Loucy (cell line): ENCODE measurements at regions not wholly inside any gene's neighbourhood (a gene's known extent, or its start where the extent isn't known, plus 50 kb on each side); places are given as distances from the start of the nearest gene placed in this dataset.

ENCODE experiments used
- H2AFZ ChIP-seq: fragments of 200-600 bp; sonication (generic); 2 replicates; pipeline ENCODE4 v1.6.0; 2016; ENCODE audit warnings: antibody characterized with exemption, mild to moderate bottlenecking, low read length, moderate library complexity
- H3F3A ChIP-seq: fragments of 200-600 bp; 2 replicates; pipeline ENCODE4 v1.6.0; 2016; ENCODE audit warnings: antibody characterized with exemption, low read depth, mild to moderate bottlenecking
- H3K27me3 ChIP-seq: fragments of 200-600 bp; sonication (generic); 2 replicates; pipeline ENCODE4 v1.6.1; 2014; ENCODE audit warnings: low read length, mild to moderate bottlenecking; ENCODE audit not compliant: insufficient read depth, poor library complexity, severe bottlenecking
- H3K36me3 ChIP-seq: fragments of 200-600 bp; sonication (generic); 2 replicates; pipeline ENCODE4 v1.6.1; 2016; ENCODE audit warnings: low read length; ENCODE audit not compliant: insufficient read depth
- H3K4me1 ChIP-seq: fragments of 200-600 bp; sonication (generic); 2 replicates; pipeline ENCODE4 v1.5.1; 2014; ENCODE audit warnings: low read length, mild to moderate bottlenecking; ENCODE audit not compliant: insufficient read depth, poor library complexity, severe bottlenecking
- H3K4me2 ChIP-seq: fragments of 200-600 bp; sonication (generic); 2 replicates; pipeline ENCODE4 v1.6.0; 2014; ENCODE audit warnings: antibody characterized with exemption, low read length, low read depth, mild to moderate bottlenecking; ENCODE audit not compliant: poor library complexity, severe bottlenecking
- H3K4me3 ChIP-seq: fragments of 200-600 bp; sonication (generic); 2 replicates; pipeline ENCODE4 v1.5.1; 2014; ENCODE audit warnings: low read length, mild to moderate bottlenecking, mixed read lengths; ENCODE audit not compliant: poor library complexity, severe bottlenecking
- H3K79me2 ChIP-seq: fragments of 200-600 bp; sonication (generic); 2 replicates; pipeline ENCODE4 v1.6.1; 2014; ENCODE audit warnings: low read length; ENCODE audit not compliant: insufficient read depth
- H3K9ac ChIP-seq: fragments of 200-600 bp; sonication (generic); 2 replicates; pipeline ENCODE4 v1.6.0; 2014; ENCODE audit warnings: mild to moderate bottlenecking, low read depth, low read length, moderate library complexity; ENCODE audit not compliant: poor library complexity, severe bottlenecking
- H3K9me2 ChIP-seq: fragments of 200-600 bp; sonication (generic); replicated peaks from 2 replicates; pipeline ENCODE4 v1.6.1; 2016; ENCODE audit warnings: low read depth, low read length, mixed read lengths
- H3K9me3 ChIP-seq: fragments of 200-600 bp; sonication (generic); 2 replicates; pipeline ENCODE4 v1.6.1; 2014; ENCODE audit warnings: mild to moderate bottlenecking, antibody characterized with exemption, low read length, low read depth; ENCODE audit not compliant: insufficient read depth
- H4K20me1 ChIP-seq: fragments of 200-600 bp; sonication (generic); 2 replicates; pipeline ENCODE4 v1.6.0; 2014; ENCODE audit warnings: antibody characterized with exemption, low read length, mild to moderate bottlenecking; ENCODE audit not compliant: insufficient read depth, poor library complexity, severe bottlenecking
- EZH2phosphoT487 ChIP-seq: fragments of 200-600 bp; IDR thresholded peaks from 2 replicates; pipeline ENCODE4 v1.6.1; 2018; ENCODE audit warnings: antibody characterized with exemption, mild to moderate bottlenecking, moderate library complexity, borderline replicate concordance
- TF ChIP-seq, protein P1 (sequence below): fragments of 200-600 bp; sonication (generic); conservative IDR thresholded peaks from 2 replicates; pipeline ENCODE4 v1.5.1; 2014; ENCODE audit warnings: mild to moderate bottlenecking, antibody characterized with exemption, low read length

DNA sequence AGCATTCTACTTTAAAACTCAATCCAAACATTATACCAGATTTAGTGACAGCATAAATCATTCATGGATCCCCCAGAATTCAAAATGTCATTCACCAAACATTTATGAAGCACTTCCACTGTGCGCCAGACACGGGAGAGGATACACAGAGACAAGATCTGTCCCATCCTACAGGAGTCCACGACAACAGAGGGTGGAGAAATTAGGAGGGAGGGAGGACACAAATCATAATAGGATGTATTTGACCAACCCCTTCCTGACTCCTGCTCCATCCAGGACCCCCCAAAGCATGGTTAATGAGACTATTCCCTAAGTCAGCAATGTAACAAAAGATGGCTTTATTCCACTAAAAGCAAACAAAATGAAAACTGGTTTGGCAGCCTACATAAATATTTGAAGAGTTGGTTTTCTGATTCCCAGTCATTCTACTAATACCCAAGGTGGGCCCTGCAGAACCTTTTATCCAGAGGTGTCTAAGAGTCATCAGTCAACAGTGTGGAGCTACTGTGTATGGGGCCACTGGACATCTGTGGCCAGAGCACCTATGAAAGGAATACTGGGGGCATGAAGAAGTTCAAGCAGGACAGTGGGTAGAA, 62.8 kb upstream of the DOCK9 start:
- Histone ChIP-seq H3K4me3 (no peak overlapping the region), H2AFZ (no peak overlapping the region), H3K36me3 (no peaks in the 10 kb centered on the region), H3K9me3 (no peaks in the 10 kb centered on the region), H3K4me2 (no peak overlapping the region), H3F3A (no peaks in the 10 kb centered on the region), H3K27me3 (peaks cover 39% of the 10 kb centered on the region), H3K79me2 (no peaks in the 10 kb centered on the region), H3K4me1 (peaks cover 12% of the 10 kb centered on the region), H4K20me1 (peaks cover 30% of the 10 kb centered on the region), H3K9me2 (no peaks in the 10 kb centered on the region), H3K9ac (no peak overlapping the region)
- TF ChIP-seq EZH2phosphoT487, result no peak
- TF ChIP-seq, protein P1, sequence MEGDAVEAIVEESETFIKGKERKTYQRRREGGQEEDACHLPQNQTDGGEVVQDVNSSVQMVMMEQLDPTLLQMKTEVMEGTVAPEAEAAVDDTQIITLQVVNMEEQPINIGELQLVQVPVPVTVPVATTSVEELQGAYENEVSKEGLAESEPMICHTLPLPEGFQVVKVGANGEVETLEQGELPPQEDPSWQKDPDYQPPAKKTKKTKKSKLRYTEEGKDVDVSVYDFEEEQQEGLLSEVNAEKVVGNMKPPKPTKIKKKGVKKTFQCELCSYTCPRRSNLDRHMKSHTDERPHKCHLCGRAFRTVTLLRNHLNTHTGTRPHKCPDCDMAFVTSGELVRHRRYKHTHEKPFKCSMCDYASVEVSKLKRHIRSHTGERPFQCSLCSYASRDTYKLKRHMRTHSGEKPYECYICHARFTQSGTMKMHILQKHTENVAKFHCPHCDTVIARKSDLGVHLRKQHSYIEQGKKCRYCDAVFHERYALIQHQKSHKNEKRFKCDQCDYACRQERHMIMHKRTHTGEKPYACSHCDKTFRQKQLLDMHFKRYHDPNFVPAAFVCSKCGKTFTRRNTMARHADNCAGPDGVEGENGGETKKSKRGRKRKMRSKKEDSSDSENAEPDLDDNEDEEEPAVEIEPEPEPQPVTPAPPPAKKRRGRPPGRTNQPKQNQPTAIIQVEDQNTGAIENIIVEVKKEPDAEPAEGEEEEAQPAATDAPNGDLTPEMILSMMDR, result no peak

DNA sequence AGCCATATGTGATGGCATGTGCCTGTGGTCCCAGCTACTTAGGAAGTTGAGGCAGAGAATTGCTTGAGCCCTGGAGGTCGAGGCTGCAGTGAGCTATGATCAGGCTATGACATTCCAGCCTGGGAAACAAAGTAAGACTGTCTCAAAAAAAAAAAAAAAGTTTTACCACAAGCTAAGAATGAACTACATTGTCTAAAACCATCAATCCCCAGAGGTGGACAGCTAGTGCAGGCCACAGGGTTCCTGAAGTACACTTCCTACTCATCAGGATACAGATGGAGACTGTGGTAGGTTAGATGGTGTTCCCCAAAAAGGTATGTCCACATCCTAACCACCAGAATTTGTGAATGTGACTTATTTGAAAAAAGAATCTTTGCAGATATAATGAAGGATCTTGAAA, 63.5 kb upstream of the DOCK9 start:
- H4K20me1 ChIP-seq, result peaks cover 31% of the 10 kb centered on the region
- no peak overlapping the region for H3K4me2 ChIP-seq
- H3K4me1 ChIP-seq, result peaks cover 18% of the 10 kb centered on the region
- no peaks in the 10 kb centered on the region for H3K79me2 ChIP-seq
- H3K9me2 ChIP-seq, result no peaks in the 10 kb centered on the region
- no peak overlapping the region for H2AFZ ChIP-seq
- TF ChIP-seq EZH2phosphoT487, result no peak
- TF ChIP-seq, protein P1, result no peak
- no peaks in the 10 kb centered on the region for H3K9me3 ChIP-seq
- no peak overlapping the region for H3K4me3 ChIP-seq
- H3K9ac ChIP-seq, result no peak overlapping the region
- H3K36me3 ChIP-seq, result no peaks in the 10 kb centered on the region
- H3F3A ChIP-seq, result no peaks in the 10 kb centered on the region; the same call in 1 of the 2 replicates
- peaks cover 39% of the 10 kb centered on the region for H3K27me3 ChIP-seq

DNA sequence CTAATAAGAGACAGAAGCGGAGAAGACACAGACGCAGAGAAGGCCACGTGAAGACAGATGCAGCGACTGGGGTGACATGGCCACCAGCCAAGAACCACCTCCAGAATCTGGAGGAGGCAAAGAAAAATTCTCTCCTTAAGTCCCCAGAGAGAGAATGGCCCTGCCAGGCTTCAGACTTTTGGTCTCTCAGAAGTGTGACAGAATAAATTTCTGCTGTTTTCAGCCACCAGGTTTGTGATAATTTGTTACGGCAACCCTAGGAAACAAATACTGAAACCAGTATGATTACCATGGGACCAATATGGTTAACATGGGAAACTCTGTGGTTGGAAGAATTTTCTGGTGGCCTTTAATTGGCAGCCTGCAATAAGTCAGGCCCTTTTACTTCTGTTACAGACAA, 63.9 kb upstream of the DOCK9 start:
- peaks cover 39% of the 10 kb centered on the region for H3K27me3 ChIP-seq
- no peak overlapping the region for H3K4me2 ChIP-seq
- peaks cover 35% of the 10 kb centered on the region for H4K20me1 ChIP-seq
- H3K36me3 ChIP-seq, result no peaks in the 10 kb centered on the region
- H3K9me2 ChIP-seq, result no peaks in the 10 kb centered on the region
- TF ChIP-seq, protein P1, result no peak
- no peak for TF ChIP-seq EZH2phosphoT487
- no peaks in the 10 kb centered on the region for H3K9me3 ChIP-seq
- no peak overlapping the region for H3K4me3 ChIP-seq
- no peak overlapping the region for H2AFZ ChIP-seq
- H3F3A ChIP-seq, result peaks cover 4% of the 10 kb centered on the region
- H3K79me2 ChIP-seq, result no peaks in the 10 kb centered on the region
- H3K4me1 ChIP-seq, result peaks cover 22% of the 10 kb centered on the region
- H3K9ac ChIP-seq, result no peak overlapping the region
